GM18861 (cell line): ENCODE measurements at regions not wholly inside any gene's neighbourhood (a gene's known extent, or its start where the extent isn't known, plus 50 kb on each side); places are given as distances from the start of the nearest gene placed in this dataset.

Experiments
- ATAC-seq: cut with Tn5 transposase; IDR thresholded peaks from one replicate; pipeline ENCODE4 v1.9.1; 2021; ENCODE audit not compliant: unreplicated experiment

DNA sequence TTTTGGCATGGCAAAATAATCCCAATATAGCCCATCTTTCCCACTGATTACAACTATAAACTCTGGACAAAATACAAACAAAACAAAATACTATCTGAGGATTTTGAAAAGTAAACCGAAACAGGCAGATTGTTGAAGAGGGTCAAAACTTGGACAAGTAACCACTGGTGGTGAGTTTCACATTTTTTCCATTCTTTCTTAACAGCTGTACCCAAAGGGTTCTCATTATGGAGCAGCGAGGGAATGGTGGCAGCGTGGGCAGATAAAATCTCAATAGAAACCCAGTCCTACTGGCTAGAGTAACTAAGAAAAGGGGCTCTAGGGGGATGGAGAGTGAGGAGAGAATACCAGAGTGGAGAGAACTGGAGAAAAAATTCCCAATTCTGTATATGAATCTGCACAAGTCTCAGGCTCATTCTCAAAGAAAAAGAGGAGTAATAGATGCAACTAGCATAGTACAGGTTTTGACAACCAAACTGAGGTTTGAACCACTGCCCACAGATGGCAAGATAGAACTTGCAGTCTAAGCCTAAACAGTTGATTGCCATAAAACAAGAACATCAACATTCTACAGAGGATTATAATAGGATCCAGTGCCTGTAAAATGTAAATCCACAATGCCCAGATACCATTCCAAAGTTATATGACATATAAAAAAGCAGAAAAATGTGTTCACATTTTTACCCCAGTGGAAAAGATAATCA is 284.5 kb downstream of the KCNRG start:
- ATAC-seq: no peak

DNA sequence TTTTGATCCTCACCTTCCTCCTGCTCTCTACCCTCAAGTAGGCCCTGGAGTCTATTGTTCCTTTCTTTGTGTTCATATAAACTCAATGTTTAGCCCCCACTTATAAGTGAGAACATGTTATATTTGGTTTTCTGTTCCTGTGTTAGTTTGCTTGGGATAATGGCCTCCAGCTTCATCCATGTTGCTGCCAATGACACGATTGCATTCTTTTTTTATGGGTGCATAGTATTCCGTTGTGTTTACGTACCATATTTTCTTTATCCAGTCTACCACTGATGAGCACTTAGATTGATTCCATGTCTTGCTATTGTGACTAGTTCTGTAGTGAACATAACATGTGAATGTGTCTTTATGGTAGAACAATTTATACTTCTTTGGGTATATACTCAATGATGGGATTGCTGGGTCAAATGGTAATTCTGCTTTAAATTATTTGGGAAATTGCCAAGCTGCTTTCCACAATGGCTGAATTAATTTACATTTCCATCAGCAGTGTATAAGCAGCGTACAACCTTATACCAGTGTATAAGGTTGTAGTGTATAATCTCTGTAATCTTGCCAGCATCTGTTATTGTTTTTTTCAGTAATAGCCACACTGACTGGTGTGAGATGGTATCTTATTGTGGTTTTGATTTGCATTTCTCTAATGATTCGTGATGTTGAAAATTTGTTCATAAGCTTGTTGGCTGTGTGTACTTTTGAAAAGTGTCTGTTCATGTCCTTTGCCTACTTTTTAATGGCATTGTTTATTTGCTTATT is 288.9 kb downstream of the KCNRG start:
- no peak for ATAC-seq

DNA sequence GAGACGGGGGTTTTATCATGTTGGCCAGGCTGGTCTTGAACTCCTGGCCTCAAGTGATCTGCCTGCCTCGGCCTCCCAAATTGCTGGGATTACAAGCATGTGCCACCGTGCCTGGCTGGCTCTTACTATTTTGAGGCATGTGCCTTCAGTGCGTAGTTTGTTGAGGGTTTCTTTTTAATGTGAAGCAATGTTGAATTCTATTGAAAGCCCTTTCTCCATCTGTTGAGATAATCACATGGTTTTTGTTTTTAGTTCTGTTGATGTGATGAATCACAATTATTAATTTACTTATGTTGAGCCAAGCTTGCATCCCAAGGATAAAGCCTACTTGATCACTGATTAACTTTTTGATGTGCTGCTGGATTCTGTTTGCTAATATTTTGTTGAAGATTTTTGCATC is 290.9 kb downstream of the KCNRG start:
- no peak for ATAC-seq

DNA sequence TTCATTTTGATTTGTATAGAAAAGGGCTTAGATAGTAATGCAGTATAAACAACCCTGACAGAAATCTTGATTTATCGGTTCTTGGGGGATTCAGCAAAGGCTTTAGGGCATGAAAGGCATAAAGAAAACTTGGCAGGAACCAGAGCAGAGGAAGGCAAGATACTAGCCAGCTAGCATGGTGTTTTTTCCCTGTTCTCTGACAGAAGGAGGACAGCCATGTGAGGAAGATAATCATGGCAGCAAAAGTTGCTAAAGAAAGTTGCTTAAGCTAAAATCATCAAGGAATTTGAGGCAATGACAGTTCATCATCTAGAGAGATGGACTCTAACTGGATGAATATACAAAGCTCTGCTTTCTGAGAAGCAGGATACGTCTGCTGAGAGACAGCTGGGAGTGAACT is 294.1 kb downstream of the KCNRG start:
- no peak for ATAC-seq

DNA sequence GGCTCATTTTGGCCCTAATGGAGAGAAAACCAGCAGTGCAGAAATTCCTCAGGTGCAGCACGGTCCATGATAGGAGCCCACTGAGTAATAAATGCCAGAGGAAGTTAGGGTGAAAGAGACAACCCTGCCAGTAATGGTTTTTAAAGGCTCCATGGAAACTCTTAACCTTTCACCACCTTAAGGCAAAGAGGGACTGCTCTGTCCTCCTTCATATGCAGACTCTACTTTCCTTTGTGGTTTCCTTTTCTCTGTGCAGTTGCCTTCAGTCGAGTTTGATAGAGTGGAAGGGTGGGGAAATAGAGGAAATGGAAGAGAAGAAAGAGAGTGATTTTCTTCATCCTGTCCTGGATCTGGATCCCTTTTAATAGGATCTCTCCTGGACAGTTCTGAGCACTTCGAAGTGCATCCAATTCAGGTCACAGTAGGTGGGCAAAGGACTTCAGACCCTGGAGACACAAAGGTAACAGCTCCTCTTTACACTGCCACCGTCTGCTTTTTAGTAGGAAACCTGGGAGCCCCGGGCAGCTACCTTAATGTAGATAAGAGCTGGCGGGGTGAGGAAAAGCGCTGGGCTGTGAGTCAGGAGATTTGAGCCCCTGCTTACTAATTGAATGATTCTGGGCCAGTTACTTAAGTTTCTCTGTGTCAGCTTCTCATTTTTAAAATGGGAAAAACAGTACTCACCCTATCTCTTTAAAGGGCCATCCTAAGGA is 294.8 kb downstream of the KCNRG start:
- no peak for ATAC-seq

DNA sequence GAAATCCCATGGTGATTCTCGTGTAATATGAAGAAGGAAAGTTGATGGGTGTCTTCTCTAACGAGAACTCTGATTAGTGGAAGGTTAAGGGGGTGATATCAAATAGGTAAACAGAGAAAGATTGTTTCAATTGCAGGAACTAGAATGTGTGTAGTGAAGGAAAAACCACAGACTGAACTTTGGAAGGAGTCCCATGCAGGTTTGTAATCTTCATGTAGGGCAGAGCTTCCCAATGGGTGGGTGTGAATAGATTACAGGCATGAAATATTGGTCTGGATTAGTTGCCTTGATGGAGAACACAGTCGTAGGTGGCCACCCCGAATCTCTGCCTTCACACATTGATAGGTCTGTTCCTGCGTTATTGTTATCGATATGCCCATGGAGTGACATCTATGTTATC is 295.5 kb downstream of the KCNRG start:
- ATAC-seq: no peak

DNA sequence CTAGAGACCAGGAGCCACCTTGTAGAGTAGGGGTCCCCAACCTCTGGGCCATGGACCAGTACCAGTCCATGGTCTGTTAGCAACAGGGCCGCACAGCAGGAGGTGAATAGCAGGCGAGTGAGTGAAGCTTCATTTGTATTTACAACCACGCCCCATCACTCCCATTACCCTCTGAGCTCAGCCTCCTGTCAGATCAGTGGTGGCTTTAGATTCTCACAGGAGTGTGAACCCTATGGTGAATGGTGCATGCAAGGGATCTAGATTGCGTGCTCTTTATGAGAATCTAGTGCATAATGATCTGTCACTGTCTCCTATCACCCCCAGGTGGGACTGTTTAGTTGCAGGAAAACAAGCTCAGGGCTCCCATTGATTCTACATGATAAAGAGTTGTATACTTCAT is 303.6 kb downstream of the KCNRG start:
- ATAC-seq: no peak

DNA sequence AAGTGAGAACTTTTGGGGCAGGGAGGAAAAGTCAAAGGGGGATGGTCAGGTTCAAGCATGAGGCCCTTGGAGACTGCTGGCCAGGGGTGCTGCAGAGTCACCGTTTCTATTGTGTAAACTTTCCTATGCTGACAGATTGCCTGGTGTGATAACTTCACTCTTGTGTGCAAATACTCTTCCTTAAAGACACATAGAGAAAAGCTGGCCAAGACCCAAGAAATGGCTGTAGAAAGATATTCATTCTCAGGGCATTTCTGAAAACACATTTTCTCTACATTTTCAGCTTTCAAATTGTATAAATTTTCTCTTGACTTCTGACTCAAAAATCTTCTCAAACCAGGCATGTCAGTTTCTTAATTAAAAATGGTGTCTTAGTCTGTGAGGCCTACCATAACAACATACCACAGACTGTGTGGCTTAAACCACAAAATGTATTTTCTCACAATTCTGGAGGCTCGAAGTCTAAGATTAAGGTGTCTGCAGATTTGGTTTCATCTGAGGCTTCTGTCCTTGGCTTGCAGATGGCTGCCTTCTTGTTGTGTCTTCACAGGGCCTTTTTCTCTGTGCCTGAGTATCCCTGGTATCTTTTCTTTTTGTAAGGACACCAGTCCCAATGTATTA is 304.5 kb downstream of the KCNRG start:
- no peak for ATAC-seq

DNA sequence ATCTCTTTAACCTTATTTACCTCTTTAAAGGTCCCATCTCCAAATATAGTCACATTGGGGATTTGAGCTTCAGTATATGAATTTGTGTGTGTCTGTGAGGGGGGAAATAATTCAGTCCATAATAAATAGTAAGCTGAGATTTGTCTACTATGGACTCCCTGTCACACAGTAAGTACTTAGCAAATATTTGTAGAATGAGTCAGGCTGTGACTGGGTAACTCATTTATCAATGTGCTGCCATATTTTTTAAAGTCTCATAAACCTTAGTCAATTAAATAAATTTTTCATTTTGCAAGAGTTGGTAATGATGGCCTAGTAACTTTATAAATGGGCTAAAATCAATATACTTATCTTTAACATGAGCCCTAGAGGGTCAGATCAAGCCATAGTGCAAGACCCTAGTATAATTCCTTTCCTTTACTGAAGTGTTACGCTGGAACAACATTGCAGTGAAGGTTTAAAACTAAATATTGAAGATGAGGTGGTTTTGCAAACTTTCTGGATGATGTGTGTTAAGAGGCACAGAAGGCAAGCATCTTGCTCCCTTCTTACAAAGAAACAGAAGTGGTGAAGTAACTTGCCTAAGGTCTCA is 305.1 kb downstream of the KCNRG start:
- ATAC-seq: no peak

DNA sequence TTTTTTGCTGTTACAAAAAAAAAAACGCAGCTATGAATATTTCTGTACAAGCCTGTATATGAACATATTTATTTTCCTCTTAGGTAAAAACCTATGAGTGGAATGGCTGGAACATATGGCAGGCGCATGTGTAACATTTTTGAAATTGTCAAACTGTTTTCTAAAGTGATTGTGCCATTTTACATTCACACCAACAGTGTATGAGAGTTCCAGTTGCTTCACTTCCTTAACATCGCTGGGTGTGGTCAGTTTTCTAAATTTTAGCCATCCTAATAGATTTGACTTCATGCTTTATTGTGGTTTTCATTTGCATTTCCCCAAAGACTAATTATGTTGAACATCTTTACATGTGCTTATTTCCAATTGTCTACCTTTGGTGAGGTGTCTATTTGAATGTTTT is 306.8 kb downstream of the KCNRG start:
- no peak for ATAC-seq

DNA sequence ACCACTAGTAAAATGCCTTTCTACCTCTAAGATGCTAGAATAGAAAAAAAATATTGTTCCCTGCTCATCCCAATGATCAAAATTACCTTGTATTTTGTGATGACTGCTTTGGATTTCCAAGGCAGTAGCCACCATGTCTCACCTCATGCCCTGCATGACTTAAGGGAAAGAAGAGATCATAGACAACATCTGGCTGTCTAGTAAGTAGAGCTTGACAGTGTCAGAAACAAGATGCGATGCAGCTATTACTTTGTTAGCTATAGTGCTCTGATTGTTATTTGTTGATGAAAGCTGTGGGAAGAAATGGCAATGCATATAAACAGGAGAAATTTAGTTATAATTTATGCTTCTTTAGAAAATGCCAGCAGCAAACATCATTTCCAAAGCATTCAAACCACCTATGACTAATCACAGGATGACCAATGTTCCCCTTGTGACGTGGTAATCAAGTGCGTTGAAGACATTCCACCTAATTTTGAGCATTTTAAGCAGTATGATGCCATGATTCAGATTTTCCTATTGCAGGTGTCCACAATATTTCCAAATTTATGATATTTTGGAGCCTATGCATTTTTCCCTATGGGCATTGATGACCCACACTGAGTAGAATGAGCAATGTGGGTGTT is 308.3 kb downstream of the KCNRG start:
- ATAC-seq: no peak

DNA sequence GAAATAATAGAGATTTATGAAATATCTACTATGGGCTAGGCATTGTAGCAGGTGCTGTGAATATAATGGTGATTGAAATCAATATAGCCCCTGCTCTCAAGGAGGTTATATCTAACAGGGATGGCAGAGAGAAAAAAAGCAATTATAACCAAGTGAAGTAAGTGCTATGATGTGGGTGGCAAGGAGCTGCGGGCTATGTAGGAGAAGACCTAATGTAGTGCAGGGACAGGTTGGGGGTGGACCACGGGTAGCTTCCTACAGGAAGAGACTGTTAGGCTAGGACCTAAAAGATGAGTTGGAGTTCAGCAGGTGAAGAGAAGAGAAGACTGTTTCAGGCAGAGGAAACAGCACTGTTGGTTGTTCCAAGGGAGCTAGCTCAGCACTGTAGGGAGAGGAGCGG is 311.0 kb downstream of the KCNRG start:
- no peak for ATAC-seq

DNA sequence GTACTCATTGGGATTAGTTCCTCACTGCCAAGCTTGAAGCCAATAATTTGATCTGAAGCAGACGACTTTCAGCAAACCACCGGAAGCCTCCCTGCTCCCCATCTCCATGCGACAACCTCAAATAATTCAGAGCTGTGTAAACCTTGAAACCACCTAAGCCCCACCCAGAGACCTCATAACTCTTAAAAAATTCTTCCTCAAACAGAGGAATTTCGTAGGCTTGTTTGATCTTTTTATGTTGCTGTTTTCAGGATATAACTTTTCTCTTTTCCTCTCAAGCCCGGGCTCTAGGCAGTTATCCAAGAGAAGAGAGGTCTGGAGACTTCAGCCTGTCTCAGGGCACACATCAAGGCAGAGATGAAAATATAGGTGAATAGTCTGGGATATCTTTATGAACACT is 311.6 kb downstream of the KCNRG start:
- no peak for ATAC-seq

DNA sequence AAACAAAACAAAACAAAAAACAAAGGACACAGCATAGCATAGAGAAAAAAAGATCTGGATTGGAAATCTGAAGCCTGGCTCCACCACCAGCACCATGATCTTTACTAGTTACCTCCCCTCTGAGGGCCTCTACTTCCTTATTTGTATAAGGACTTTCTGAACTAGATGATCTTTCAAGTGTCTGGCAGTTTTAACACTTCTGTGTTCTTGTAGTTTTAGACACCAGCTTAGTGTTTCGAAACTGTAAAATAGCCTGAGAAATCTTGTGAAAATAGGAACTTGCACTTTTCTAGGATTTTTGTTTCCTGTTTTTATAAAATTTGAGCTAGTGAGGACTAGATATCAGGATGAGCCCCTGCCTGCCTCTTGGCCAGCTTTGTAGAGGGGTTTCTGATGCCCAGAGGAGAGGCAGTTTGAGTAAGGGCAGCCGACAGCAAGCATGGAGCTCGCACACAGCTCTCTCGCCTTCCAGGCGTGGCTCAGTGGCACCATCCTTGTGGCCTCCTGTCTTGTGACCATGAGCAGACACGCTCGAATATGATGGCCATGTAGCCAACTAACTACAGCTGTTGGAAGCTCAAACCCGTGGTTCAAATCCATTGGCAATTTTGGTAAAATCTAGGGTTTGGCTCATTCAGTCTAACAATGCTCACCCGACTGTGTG is 319.0 kb downstream of the KCNRG start:
- no peak for ATAC-seq

DNA sequence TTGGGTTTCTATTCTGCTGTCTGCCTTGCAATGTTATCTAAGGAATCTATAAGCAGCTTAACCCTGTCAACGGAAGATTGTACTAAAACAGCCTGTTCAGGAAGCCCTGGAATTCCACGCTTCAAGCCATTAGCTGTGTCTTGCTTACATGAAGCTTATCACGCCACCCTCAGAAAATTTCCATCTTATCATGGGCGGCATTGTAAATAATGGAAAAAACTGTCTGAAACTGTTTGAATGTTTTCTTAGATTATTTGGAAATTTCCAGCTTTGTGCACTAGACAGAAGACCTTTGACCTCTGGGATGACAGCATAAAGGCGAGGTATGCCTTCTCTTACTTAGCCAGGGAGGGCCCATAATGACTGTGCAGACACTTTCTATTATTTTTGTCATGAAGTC is 319.7 kb downstream of the KCNRG start:
- ATAC-seq: no peak

DNA sequence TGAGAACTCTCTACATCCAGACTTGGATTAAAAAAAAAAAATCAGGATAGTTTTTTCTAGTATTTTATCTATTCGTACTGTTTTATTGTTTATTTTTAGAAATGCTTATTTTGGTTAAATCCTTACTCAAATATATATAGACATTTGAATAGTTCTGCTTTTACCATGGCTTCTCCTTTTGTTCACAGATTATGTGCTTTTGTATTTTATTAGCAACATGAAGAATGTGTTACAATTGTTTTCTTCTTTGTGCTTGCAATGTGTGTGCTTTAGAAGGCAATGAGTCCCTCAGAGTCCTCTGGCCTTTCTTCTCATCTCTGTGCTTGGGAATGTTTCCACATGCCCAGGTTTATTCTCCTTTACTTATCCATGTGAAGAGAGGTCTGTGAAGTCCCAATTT is 324.0 kb downstream of the KCNRG start:
- ATAC-seq: no peak

DNA sequence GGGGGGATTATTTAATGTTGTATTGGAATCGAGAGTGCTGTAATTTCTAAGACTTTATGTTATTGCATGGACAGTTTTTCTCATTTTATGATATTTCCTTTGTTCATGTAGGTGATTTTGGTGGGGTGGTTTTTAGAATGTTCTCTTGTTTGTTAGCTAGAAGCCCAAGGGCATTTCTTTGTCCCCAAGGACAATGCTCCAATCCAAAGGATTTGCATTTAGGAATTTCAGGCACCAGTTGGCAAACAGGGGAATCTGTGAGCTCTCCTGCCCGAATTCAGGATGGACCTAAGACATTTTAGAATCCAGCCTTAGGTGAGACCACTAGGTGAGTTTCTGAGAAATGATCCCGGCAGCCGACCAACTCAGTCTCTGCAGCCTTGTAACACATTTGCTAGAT is 324.9 kb downstream of the KCNRG start:
- no peak for ATAC-seq

DNA sequence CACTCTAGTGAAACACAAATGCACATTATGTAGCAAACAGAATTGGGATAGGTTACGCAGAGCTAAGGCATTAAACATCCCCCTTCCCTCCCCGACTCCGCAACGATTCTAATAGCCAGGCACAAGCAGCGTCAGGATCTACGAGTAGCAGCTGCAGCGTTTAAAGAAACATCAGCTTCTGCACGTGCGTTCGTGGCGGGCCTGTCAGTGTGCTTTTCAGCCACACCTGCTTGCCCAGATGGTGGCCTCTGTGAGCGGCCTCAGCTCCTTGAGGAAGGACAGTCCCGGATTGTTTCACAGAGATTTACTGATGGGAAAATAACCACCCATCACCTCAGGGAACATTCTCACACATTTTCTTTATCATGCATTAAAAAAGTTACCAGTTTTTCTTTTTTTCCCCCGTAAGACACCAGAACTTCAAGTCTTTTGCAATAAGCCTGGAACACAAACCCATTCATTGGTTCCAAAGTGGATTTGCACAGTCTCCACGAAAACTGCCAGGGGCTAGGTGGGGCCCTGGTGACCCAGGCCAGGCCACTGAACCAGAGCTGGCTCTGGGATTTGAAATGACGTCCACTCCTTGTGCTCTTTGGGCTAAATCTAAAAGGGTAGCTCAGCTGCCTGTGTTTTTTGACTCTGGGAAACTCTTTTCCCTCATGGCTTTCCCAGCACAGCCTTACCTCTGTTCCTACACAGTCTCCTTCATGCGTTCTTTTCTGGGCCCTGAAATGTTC is 325.5 kb downstream of the KCNRG start:
- no peak for ATAC-seq

DNA sequence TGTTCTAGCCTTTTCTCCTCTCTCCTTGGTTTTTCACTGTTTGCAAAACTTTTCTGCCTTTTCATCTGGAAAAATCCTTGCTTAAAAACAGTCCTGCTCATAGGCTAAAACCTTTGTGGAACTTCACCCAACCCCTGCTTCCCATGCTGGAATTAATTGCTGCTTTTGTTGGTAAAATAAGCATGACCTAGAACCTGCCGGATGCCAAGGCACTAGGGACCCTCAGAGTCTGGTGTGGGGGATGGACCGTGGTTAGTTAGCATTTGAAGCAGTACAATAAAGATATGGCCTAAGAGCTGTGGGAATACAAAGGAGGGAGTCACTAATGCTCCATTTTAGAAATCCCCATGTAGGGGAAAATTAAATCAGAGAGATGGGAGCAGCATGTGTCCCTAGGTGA is 326.3 kb downstream of the KCNRG start:
- ATAC-seq: no peak

DNA sequence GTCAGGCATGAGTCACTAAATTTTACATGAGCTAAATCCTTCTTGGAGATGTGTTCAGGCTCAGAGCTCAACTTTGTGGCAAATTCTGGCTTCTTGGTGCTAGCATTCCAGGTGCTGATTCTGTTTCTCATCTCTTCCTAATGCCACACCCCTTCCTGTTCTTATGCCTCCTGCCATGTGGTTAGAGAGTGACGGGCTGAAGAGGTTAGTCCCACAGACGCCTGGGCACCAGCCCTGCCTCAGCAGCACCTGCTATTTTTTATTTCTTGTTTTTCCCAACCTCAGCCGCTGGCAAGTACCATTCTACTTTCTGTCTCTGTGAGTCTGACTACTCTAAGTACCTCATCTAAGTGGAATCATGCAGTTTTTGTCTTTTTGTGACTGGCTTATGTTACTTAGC is 329.5 kb downstream of the KCNRG start:
- no peak for ATAC-seq
